Adrenal gland (tissue), 5 donors: ENCODE measurements at regions not wholly inside any gene's neighbourhood (a gene's known extent, or its start where the extent isn't known, plus 50 kb on each side); places are given as distances from the start of the nearest gene placed in this dataset.

Experiments
- CTCF ChIP-seq, 6 experiments: fragments of 450-650 bp in 4 of 6; fragments of 200-600 bp in 2 of 6; sonication (generic) in 1 of 6; IDR thresholded peaks; 1 replicate in 5 of 6; 2 replicates in 1 of 6; pipeline versions ENCODE4 v1.5.1 to v1.8.0; 2016 to 2021; ENCODE audit warnings: antibody characterized with exemption in 6 of 6, mild to moderate bottlenecking in 2 of 6, moderate library complexity in 1 of 6
- POLR2A ChIP-seq, 2 donors: fragments of 450-650 bp; IDR thresholded peaks; one replicate each; pipeline ENCODE4 v1.6.1; 2017; ENCODE audit warnings: antibody characterized with exemption in 2 of 2, mild to moderate bottlenecking in 2 of 2, moderate library complexity in 1 of 2
- donor health status: DM: no; HTN: no; CAD: no.

- TF ChIP-seq CTCF (IDR thresholded peaks at IDR 0.05) (no peak), POLR2A (IDR thresholded peaks at IDR 0.05) (no peak)
Measured at GRCh38 chr13:58093394-58093793, 461.9 kb downstream of the PCDH17 start.
